K562 (cell line): ENCODE measurements at regions not wholly inside any gene's neighbourhood (a gene's known extent, or its start where the extent isn't known, plus 50 kb on each side); places are given as distances from the start of the nearest gene placed in this dataset.

Experiments used
- ATAC-seq: fragments of 200-7000 bp; cut with Tn5 transposase; 3 replicates; pipeline ENCODE4 v1.9.1; 2020; ENCODE audit warnings: moderate library complexity
- BruUV-seq: library from RNA; stranded (reverse); fragments of 400-500 nt; replicated peaks from 2 replicates; lab custom pipeline; 2021; lab: Mats Ljungman, UMichigan
- CTCF ChIA-PET: fragments of 300-600 bp; formaldehyde crosslinking; extraction: SDS; loops from one replicate; lab custom pipeline; 2021; ENCODE audit warnings: low intra/inter-chr PET ratio; lab: Yijun Ruan, JAX
- POLR2A ChIA-PET: fragments of 300-600, 350-650 bp; sonication (Branson Sonifier 250); formaldehyde crosslinking; extraction: SDS; loops from one replicate; lab custom pipeline; 2021; ENCODE audit warnings: antibody characterized with exemption, inconsistent platforms; lab: Yijun Ruan, JAX
- DNase-seq, 4 experiments: peaks; one replicate each; pipeline versions ENCODE4 v3.0.0 to v3.0.0-alpha.2; 2011 to 2018; ENCODE audit warnings: low spot score in 3 of 4, mixed read lengths in 3 of 4; ENCODE audit errors: extremely low read depth in 1 of 4
- FAIRE-seq: peaks from 2 replicates; lab custom pipeline; 2011; peaks lifted over from hg19 to GRCh38; lab: Jason Lieb, UNC
- H2AFZ ChIP-seq: 2 replicates; pipeline ENCODE4 v1.6.0; 2011; ENCODE audit warnings: low read depth, low read length, control low read depth, inconsistent platforms
- H3K27ac ChIP-seq: fragments of 200-600 bp; 3 replicates; pipeline ENCODE4 v1.8.0; 2011; ENCODE audit warnings: low read depth, mild to moderate bottlenecking, control low read depth, inconsistent platforms, low read length, moderate library complexity, mixed read lengths; ENCODE audit errors: extremely low read depth
- H3K27me3 ChIP-seq, 2 experiments: fragments of 300-600 bp in 1 of 2; 2 replicates in 1 of 2; 3 replicates in 1 of 2; pipeline versions ENCODE4 v1.6.0 to v1.8.0; 2011; ENCODE audit warnings: inconsistent platforms in 2 of 2, low read length in 2 of 2, mild to moderate bottlenecking in 1 of 2, mixed read lengths in 1 of 2, moderate library complexity in 1 of 2; ENCODE audit not compliant: control insufficient read depth in 2 of 2, insufficient read depth in 2 of 2
- H3K36me3 ChIP-seq: fragments of 300-600 bp; 3 replicates; pipeline ENCODE4 v1.8.0; 2011; ENCODE audit warnings: mild to moderate bottlenecking, low read length, inconsistent platforms; ENCODE audit not compliant: control insufficient read depth, insufficient read depth
- H3K4me1 ChIP-seq, 2 experiments: fragments of 200-600 bp in 1 of 2; replicated peaks in 1 of 2; 2 replicates in 1 of 2; 3 replicates in 1 of 2; pipeline versions ENCODE4 v1.5.1 to v1.8.0; 2011; ENCODE audit warnings: inconsistent platforms in 2 of 2, low read length in 2 of 2, mild to moderate bottlenecking in 1 of 2, mixed read lengths in 1 of 2, moderate library complexity in 1 of 2; ENCODE audit not compliant: control insufficient read depth in 2 of 2, insufficient read depth in 2 of 2
- H3K4me2 ChIP-seq: 2 replicates; pipeline ENCODE4 v1.6.1; 2011; ENCODE audit warnings: low read length, control low read depth, inconsistent platforms, mixed read lengths; ENCODE audit not compliant: insufficient read depth
- H3K4me3 ChIP-seq: fragments of 200-600 bp; sonication (generic), shearing (Covaris generic); 2 replicates; pipeline ENCODE4 v1.5.1; 2016; ENCODE audit warnings: control low read depth, inconsistent platforms
- H3K79me2 ChIP-seq: fragments of 200-600 bp; 3 replicates; pipeline ENCODE4 v1.8.0; 2011; ENCODE audit warnings: low read length, inconsistent platforms; ENCODE audit not compliant: control insufficient read depth, insufficient read depth
- H3K9ac ChIP-seq, 2 experiments: 2 replicates each; pipeline versions ENCODE4 v1.6.0 to v1.6.1; 2011; ENCODE audit warnings: low read depth in 2 of 2, low read length in 2 of 2, control low read depth in 1 of 2, inconsistent platforms in 1 of 2, mild to moderate bottlenecking in 1 of 2, mixed read lengths in 1 of 2; ENCODE audit not compliant: insufficient read depth in 1 of 2
- H3K9me1 ChIP-seq: one replicate; pipeline ENCODE4 v1.6.0; 2011; ENCODE audit warnings: inconsistent platforms, mild to moderate bottlenecking, low read length, moderate library complexity; ENCODE audit not compliant: control insufficient read depth, insufficient read depth
- H3K9me3 ChIP-seq: replicated peaks from 2 replicates; pipeline ENCODE4 v1.5.1; 2011; ENCODE audit warnings: low read depth, low read length, inconsistent platforms; ENCODE audit not compliant: control insufficient read depth, insufficient read depth
- H4K20me1 ChIP-seq: replicated peaks from 2 replicates; pipeline ENCODE4 v1.6.1; 2011; ENCODE audit warnings: low read length, inconsistent platforms, mixed read lengths; ENCODE audit not compliant: control insufficient read depth, insufficient read depth
- E2F3 ChIP-seq: fragments of 250-450 bp; sonication (Bioruptor Pico); IDR thresholded peaks from 2 replicates; pipeline ENCODE4 v1.4.0; 2020; ENCODE audit warnings: mild to moderate bottlenecking
- PRDM10 ChIP-seq: fragments of 450-650 bp; IDR thresholded peaks from 2 replicates; pipeline ENCODE4 v1.6.1; 2018; ENCODE audit not compliant: partially characterized antibody
- ZFX ChIP-seq: sonication (generic); formaldehyde crosslinking; IDR thresholded peaks from 2 replicates; pipeline ENCODE4 v1.8.0; 2022; ENCODE audit warnings: mild to moderate bottlenecking, missing genetic modification reagents, moderate library complexity
- ZNF324 ChIP-seq: fragments of 250-450 bp; sonication (Bioruptor Pico); IDR thresholded peaks from 2 replicates; pipeline ENCODE4 v1.4.0; 2020; ENCODE audit warnings: mild to moderate bottlenecking
- ZSCAN29 ChIP-seq: fragments of 450-650 bp; IDR thresholded peaks from 2 replicates; pipeline ENCODE4 v1.6.1; 2017
- in situ Hi-C: fragments of 300-500 bp; cut with MboI; formaldehyde crosslinking; loops from 4 replicates; pipeline ENCODE4 v1.15.0; 2018; ENCODE audit warnings: inconsistent platforms, mixed read lengths
- intact Hi-C: fragments of 100-400 bp; cut with micrococcal nuclease; formaldehyde crosslinking; loops from 2 replicates; pipeline ENCODE4 v1.14.2; 2022
- TF ChIP-seq, protein P1 (sequence below): fragments of 450-650 bp; IDR thresholded peaks from one replicate; pipeline ENCODE4 v1.6.1; 2018; ENCODE audit warnings: mild to moderate bottlenecking, moderate library complexity; ENCODE audit not compliant: partially characterized antibody
- TF ChIP-seq, protein P2 (sequence below): sonication (generic); formaldehyde crosslinking; IDR thresholded peaks from 2 replicates; pipeline ENCODE4 v1.8.1; 2023; ENCODE audit warnings: mild to moderate bottlenecking, missing genetic modification reagents

DNA sequence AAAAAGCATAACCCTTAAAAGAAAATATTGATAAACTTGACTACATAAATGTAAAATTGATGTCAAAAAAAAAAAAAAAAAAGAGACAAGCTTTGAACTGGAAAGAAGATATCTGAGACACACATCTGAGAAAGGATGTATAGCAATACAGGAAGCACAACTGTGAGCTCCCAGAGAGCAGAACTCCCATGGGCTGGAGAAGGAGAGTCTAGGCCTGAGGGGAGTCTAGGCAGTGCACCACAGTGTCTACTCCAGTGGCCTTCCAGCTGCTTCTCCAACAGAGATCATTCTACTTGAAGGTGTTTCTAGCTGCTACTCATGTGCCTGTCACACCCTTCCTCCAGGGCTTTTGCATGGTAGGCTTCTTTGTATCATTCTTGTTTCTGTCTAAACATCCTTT is 54.2 kb upstream of the SYT9 start:
- no peaks in the 10 kb centered on the region for H3K79me2 ChIP-seq
- FAIRE-seq (no peak), DNase-seq (no peak), ATAC-seq (no peak; the same call in 2 of the 3 replicates)
- no peak overlapping the region for H3K4me3 ChIP-seq
- POLR2A ChIA-PET = no interaction called here
- no peaks in the 10 kb centered on the region for H3K9me1 ChIP-seq
- no peaks in the 10 kb centered on the region for H4K20me1 ChIP-seq
- no peak overlapping the region for H3K9ac ChIP-seq
- H3K27me3 ChIP-seq = no peaks in the 10 kb centered on the region
- BruUV-seq = no TSS peak
- no peak overlapping the region for H3K27ac ChIP-seq
- intact Hi-C loops = no loop called here
- H2AFZ ChIP-seq = no peak overlapping the region
- in situ Hi-C loops = no loop called here
- TF ChIP-seq, protein P1, sequence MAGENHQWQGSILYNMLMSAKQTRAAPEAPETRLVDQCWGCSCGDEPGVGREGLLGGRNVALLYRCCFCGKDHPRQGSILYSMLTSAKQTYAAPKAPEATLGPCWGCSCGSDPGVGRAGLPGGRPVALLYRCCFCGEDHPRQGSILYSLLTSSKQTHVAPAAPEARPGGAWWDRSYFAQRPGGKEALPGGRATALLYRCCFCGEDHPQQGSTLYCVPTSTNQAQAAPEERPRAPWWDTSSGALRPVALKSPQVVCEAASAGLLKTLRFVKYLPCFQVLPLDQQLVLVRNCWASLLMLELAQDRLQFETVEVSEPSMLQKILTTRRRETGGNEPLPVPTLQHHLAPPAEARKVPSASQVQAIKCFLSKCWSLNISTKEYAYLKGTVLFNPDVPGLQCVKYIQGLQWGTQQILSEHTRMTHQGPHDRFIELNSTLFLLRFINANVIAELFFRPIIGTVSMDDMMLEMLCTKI = no peak
- TF ChIP-seq ZNF324 (CRISPR knock-in tag) (no peak), ZFX (no peak), E2F3 (CRISPR knock-in tag) (no peak), PRDM10 (no peak), ZSCAN29 (no peak)
- TF ChIP-seq, protein P2, sequence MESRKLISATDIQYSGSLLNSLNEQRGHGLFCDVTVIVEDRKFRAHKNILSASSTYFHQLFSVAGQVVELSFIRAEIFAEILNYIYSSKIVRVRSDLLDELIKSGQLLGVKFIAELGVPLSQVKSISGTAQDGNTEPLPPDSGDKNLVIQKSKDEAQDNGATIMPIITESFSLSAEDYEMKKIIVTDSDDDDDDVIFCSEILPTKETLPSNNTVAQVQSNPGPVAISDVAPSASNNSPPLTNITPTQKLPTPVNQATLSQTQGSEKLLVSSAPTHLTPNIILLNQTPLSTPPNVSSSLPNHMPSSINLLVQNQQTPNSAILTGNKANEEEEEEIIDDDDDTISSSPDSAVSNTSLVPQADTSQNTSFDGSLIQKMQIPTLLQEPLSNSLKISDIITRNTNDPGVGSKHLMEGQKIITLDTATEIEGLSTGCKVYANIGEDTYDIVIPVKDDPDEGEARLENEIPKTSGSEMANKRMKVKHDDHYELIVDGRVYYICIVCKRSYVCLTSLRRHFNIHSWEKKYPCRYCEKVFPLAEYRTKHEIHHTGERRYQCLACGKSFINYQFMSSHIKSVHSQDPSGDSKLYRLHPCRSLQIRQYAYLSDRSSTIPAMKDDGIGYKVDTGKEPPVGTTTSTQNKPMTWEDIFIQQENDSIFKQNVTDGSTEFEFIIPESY (CRISPR knock-in tag) = no peak
- H3K4me1 ChIP-seq = no peaks in the 10 kb centered on the region
- CTCF ChIA-PET = no interaction called here
- no peaks in the 10 kb centered on the region for H3K36me3 ChIP-seq
- no peaks in the 10 kb centered on the region for H3K9me3 ChIP-seq
- H3K4me2 ChIP-seq = no peak overlapping the region
